ENCODE measurements at regions not wholly inside any gene's neighbourhood (a gene's known extent, or its start where the extent isn't known, plus 50 kb on each side); places are given as distances from the start of the nearest gene placed in this dataset.
A peak's percentile ranks its signal among the peaks of the same experiment; 100 is the strongest.
"Not testable (repeated sequence)": the region's sequence is repeated elsewhere in the genome, so short reads cannot be mapped to it uniquely, and the experiment has no call there.

GRCh38 chr2:175312137-175312536 is 130.6 kb upstream of the ATP5MC3 start:
- DNase-seq = no peak

DNA sequence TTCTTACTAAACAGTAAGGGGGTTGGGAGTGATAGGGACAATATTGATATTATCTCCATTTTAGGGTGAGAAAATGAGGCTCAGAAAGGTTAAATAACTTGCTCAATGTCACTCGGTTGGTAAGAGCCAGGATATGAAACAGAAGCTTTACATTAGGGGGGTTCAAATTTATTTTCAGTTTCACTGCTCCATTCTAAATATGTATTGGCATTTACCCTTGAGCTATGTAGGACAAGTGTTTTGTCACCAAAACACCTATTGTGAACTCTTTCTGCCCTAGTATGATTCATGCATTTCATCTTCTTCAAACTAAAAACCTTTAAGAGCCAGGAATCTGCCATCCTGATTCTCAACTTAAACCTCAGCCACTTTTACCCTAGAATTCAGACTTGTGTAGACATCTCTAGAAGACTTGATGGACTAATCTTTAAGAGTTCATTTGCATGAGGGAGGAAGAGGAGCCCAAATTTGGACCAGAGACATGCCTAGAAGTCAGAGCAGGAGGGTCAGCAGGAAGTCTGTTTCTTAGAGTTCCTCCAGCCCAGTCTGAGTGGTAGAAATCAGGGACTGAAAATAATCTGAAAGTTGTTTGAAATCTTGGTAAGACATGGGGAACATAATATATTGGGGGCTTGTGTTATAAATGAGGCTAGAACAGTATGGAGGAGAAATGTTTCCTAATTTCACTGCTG is 129.4 kb upstream of the ATP5MC3 start:
- DNase-seq = no peak

DNA sequence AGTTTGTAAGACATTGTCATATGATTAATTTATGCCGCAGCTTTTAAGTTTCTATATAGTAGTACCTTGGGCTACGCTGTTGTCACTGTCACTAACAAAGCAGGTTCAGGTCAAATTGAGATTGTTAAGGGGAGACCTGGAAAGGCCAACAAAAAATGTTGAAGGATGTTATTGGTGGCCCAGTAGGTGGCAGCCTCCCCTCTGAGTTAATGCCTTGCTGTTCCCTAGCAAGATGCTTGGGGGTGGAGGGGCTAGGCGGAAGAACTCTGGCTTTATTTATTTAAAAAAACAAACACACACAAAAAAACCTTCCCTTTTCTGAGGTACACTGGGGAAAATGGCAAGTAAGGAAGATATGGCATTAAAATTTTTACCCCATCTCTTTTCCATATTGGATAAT is 128.3 kb upstream of the ATP5MC3 start:
- DNase-seq = peak; percentile 31

- no peak for DNase-seq
Measured at GRCh38 chr2:175308005-175308404, 126.5 kb upstream of the ATP5MC3 start.

GRCh38 chr2:175304541-175304940 is 123.0 kb upstream of the ATP5MC3 start:
- DNase-seq = no peak

GRCh38 chr2:175293776-175294175 is 112.3 kb upstream of the ATP5MC3 start:
- no peak for DNase-seq

DNA sequence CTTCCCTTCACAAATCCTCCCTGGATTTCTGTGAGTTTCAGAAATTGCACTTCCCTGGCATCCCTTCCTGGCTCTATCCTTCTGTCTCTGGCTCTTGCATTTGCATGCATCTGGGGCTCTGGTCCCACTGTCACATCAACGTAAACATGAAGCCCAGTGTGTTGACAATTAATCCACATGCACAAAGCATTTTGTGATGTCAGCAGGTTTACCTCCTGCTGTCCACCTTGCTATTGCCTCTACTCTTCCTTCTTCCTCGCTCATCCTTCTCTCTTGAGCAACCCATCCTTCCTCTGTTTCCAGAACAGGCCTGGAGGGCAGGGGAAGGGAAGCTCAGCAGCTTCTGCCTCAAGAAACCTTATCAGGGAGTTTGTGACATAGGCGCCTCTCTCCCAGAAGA is 111.7 kb upstream of the ATP5MC3 start:
- DNase-seq = no peak

DNA sequence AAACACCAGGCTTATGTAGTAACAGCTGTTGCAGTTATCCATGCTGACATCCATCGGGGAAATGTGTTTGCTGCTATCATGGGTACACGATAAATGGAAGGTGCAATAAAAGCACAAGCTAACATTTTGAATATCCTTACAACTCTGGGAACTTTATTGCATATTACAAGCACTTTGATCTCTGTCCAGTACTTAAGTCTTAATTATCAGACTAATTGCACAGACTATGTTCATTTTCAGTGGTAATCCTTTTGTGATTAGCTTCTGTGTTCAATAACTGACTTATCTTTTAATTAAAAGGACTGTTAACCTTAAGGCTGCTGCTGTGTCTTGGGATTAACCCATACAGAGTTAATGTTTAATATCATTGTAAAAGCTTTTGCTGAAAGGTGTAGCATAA is 101.4 kb upstream of the ATP5MC3 start:
- no peak for DNase-seq

GRCh38 chr2:175282300-175282699 is 100.8 kb upstream of the ATP5MC3 start:
- DNase-seq = peak; percentile 27

GRCh38 chr2:175277772-175278171 is 96.3 kb upstream of the ATP5MC3 start:
- DNase-seq = no peak

GRCh38 chr2:175275539-175275938 is 94.0 kb upstream of the ATP5MC3 start:
- DNase-seq = no peak

GRCh38 chr2:175259164-175259563 is 77.7 kb upstream of the ATP5MC3 start:
- DNase-seq = no peak

DNA sequence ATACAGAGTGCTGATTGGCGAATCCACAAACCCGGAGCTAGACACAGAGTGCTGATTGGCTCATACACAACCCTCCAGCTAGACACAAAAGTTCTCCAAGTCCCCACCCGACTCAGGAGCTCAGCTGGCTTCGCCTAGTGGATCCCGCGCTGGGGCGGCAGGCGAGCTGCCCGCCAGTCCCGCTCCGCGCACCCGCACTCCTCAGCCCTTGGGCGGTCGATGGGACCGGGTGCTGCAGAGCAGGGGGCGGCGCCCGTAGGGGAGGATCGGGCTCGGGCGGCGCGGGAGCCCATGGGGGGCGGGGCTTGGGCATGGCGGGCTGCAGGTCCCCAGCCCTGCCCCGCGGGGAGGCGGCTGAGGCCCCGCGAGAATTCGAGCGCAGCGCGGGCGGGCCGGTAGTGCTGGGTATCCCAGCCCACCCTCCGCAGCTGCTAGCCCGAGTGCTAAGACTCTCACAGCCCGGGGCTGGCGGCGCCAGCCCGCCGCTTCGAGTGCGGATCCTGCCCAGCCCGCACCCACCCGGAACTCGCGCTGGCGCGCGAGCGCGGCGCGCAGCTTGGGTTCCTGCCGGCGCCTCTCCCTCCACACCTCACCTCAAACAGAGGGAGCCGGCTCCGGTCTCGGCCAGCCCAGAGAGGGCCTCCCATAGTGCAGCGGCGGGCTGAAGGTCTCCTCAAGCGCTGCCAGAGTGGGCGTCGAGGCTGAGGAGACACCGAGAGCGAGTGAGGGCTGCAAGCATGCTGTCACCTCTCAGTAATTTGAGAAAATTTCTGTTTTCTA is 75.5 kb upstream of the ATP5MC3 start:
- DNase-seq = no peak

- not testable (repeated sequence) for DNase-seq
Measured at GRCh38 chr2:175256391-175256790, 74.9 kb upstream of the ATP5MC3 start.

DNA sequence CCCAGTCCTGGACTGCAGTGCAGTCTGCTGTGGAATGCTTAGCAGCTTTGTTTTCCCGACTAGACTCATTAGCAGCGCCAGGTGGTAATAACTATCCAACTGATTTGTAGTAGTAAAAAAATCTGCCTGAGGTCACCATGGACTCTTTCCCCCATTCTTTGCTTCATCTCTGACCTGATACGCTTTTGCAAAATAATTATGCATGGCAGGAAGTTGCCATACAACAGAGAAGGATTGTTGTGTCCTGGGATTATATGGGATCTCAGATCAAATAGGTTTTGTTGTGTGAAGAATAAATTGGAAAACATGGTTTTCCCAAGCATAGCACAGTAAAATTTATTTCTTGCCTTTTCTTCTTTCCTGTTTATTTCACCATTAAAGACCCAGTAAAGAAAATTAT is 72.4 kb upstream of the ATP5MC3 start:
- DNase-seq = no peak

- DNase-seq = no peak
Measured at GRCh38 chr2:175251425-175252041, 70.0 kb upstream of the ATP5MC3 start.

- no peak for DNase-seq
Measured at GRCh38 chr2:175247159-175247558, 65.6 kb upstream of the ATP5MC3 start.

DNA sequence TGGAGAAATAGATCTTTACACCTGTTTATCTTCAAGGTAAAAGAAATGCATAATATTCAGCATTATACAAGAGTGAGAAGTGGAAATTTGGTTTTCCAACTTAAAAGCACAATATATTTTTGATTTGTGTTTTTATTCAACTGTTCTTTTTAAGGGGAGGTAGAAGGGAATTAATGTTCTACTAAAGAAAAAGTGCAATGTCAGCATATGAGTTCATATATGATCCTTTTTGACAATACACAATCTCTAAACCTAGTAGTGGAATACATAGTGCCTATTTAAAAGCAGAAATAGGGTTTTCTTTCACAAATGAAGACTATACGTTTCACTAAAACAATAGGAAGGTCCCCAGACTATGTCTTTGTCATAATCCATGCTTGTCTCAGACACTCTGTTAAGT is 63.2 kb upstream of the ATP5MC3 start:
- no peak for DNase-seq

DNA sequence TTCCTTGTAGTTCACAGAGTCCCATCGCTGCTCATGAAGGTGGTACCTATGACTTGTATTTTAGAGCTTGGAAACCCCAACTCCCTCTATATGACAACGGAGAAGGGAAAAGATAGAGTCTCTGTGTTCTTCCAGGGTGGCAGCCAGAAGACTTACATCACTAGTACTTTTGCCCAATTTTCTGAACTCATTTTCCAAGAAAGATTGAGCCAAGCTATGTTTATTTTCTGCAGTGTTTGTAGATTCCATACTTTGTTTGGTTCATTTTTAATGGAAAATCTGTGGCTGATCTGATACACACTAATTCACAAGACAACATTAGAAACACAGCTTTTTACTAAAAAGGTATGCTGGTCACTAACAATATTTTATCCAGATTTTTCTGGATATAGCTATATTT is 60.2 kb upstream of the ATP5MC3 start:
- no peak for DNase-seq

GRCh38 chr2:175240033-175240432 is 58.5 kb upstream of the ATP5MC3 start:
- not testable (repeated sequence) for DNase-seq

- no peak for DNase-seq
Measured at GRCh38 chr2:175236930-175237329, 55.4 kb upstream of the ATP5MC3 start.

- no peak for DNase-seq
Measured at GRCh38 chr2:175234650-175235049, 53.1 kb upstream of the ATP5MC3 start.

- DNase-seq = no peak
Measured at GRCh38 chr2:175234153-175234552, 52.6 kb upstream of the ATP5MC3 start.

- DNase-seq = no peak
Measured at GRCh38 chr2:175233135-175233719, 51.7 kb upstream of the ATP5MC3 start.
